ENCODE measurements at regions not wholly inside any gene's neighbourhood (a gene's known extent, or its start where the extent isn't known, plus 50 kb on each side); places are given as distances from the start of the nearest gene placed in this dataset.

GRCh38 chr6:105639124-105639523 lies 236.2 kb upstream of the PREP start:
- no peak for TF ChIP-seq CTCF (IDR thresholded peaks at IDR 0.05; ENCODE audit: low read depth, low read length, missing control alignments)
- DNase-seq (ENCODE audit: low read depth): no peak
- H3K4me3 ChIP-seq (ENCODE audit: low read depth, low read length): no peak overlapping the region

- no peak for TF ChIP-seq CTCF (IDR thresholded peaks at IDR 0.05; ENCODE audit: low read depth, low read length, missing control alignments)
- no peak for DNase-seq (ENCODE audit: low read depth)
- H3K4me3 ChIP-seq (ENCODE audit: low read depth, low read length): no peak overlapping the region
These were observed 230.9 kb upstream of the PREP start for GRCh38 chr6:105633814-105634213.

GRCh38 chr6:105628156-105628860 lies 225.4 kb upstream of the PREP start:
- no peak overlapping the region for H3K4me3 ChIP-seq (ENCODE audit: low read depth, low read length)
- TF ChIP-seq CTCF (IDR thresholded peaks at IDR 0.05; ENCODE audit: low read depth, low read length, missing control alignments): no peak
- no peak for DNase-seq (ENCODE audit: low read depth)

GRCh38 chr6:105626295-105627158 lies 223.6 kb upstream of the PREP start:
- DNase-seq (ENCODE audit: low read depth): no peak
- no peak overlapping the region for H3K4me3 ChIP-seq (ENCODE audit: low read depth, low read length)
- TF ChIP-seq CTCF (IDR thresholded peaks at IDR 0.05; ENCODE audit: low read depth, low read length, missing control alignments): no peak

GRCh38 chr6:105624021-105624420 lies 221.1 kb upstream of the PREP start:
- no peak for TF ChIP-seq CTCF (IDR thresholded peaks at IDR 0.05; ENCODE audit: low read depth, low read length, missing control alignments)
- no peak for DNase-seq (ENCODE audit: low read depth)
- no peak overlapping the region for H3K4me3 ChIP-seq (ENCODE audit: low read depth, low read length)

- no peak for TF ChIP-seq CTCF (IDR thresholded peaks at IDR 0.05; ENCODE audit: low read depth, low read length, missing control alignments)
- H3K4me3 ChIP-seq (ENCODE audit: low read depth, low read length): no peak overlapping the region
- no peak for DNase-seq (ENCODE audit: low read depth)
These were observed 219.3 kb upstream of the PREP start for GRCh38 chr6:105622226-105622625.

All from GM12864 (cell line).